ENCODE measurements at regions not wholly inside any gene's neighbourhood (a gene's known extent, or its start where the extent isn't known, plus 50 kb on each side); places are given as distances from the start of the nearest gene placed in this dataset.

DNA sequence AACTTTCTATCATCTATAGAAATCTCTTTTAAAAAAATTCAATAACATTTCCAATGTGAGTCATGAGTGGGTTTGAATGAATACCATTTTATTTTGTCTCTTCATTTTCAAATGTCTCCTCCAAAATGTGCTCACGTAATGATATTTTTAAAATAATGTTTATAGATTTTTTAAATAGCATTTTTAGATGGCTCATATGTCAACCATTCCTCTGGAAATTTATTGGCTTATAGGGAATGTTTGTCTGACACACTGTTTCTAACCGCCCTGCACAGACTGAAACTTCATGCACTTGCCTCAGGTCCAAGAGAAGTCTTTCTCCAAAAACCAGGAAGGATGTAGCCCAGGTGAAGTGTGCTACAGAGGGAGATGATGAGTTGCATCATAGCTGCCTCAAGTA, 88.8 kb upstream of the PLEKHG7 start:
- DNase-seq, result no peak

DNA sequence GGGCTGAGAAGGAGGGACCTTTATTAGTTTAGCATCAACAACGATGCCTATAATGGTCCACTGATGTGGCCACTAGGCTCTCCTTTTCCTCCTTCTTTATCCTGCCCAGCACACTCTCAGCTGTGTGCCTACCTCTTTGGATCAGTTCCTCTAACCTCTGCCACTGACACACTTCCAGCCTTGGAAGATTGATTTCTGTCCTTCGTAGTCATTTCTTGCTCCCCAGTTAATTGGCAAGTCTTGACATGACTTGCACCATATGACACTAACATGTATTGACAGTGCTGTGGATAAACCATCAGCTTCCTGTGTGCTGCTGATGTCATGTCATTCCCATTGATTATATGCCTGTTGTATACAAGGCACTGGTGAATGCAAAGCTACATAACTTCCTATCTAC, 90.2 kb upstream of the PLEKHG7 start:
- DNase-seq, result no peak

DNA sequence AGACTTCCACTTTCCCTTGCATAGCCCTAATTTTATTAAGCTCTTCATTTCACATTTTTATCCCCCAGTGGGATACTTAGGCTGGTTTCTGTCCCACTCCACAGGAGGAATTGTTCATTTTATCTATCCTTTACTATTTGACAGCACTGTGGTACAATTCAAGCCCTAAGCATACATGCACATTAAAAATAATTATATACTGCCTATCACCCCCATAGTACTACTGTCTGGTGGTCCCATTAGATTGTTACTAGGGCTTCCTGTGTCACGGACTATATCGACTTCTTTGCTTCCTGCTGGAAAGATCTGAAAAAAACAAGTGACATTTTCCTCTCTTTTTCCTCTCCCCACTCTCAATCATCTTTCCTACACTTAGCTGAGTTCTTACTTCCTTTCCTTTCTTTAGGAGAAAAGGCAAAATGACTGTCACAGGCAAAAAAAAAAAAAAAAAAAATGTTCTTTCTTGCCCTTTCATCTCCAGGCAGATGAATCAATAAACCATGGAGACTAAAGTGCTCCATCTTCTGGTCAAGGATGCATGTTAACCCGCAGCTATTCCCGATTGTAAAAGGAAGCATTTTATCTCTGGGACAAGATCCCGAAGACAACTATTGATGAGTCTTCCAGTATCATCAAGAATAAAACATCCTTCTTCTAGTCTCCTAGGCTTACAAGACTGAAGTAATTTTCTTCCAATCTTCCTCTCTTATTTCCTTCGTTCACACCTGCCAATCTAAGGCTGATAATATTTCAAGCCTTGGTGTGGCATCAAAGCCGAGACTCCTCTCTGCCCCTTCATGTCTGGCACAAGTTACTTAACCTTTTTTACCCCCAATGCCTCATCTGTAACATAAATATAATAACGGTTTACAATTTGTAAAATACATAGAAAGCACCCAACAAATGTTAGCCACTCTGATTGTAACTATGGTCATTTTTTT, 94.4 kb upstream of the PLEKHG7 start:
- DNase-seq, result no peak

- DNase-seq, result no peak
Measured at GRCh38 chr12:92606956-92607355, 95.8 kb upstream of the PLEKHG7 start.

- DNase-seq, result no peak
Measured at GRCh38 chr12:92605621-92606170, 97.1 kb upstream of the PLEKHG7 start.

DNA sequence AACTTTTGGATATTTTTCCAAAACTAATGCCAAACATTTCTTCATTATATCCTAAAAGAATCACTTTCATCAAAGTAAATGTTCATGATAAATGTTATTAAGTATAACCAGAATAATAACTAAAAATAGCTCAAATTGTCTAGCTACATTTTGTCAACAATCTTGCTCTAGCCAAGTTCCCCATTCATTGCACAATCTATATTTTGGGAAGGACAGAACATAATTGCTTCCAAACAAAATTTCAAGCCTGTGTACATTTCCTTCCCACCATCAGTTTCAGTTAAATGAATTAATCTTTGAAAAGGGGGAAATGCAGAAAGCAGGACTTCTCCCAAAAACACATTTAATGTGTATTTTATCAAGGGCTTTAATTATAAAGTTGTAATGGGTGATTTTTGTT, 98.0 kb upstream of the PLEKHG7 start:
- no peak for DNase-seq

- DNase-seq, result no peak
Measured at GRCh38 chr12:92603741-92604432, 98.9 kb upstream of the PLEKHG7 start.

DNA sequence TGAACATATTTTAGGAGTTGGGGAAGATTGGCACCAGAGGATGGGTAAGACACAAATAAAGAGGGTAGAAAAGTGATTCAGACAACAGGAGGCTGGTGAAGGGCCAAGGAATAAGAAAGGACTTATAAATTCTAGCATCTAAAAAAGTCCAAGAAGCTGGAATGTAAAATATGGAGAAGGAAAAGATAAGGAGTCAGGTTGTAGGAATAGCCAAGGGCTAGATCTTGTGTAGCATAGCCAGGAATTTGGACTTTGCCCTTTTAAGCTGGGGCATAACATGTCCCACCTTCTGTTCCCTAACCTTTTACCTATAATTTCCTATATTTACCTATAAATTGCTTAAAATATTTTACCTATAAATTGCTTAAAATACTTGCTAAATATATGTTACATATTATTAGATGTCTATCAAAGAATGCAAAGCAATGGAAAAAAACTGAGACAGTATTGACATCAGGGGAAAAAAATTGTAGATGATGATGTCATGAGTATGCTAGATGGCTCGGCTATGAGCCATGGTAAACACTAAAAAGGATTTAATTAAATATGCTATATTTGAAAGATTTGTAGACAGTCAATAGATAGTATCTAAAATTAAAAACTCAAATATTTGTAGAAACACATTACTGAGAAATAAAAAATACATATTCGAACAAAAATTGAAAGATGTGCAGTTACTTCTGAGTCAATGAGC, 99.7 kb upstream of the PLEKHG7 start:
- no peak for DNase-seq

- no peak for DNase-seq
Measured at GRCh38 chr12:92602476-92602875, 100.3 kb upstream of the PLEKHG7 start.

- DNase-seq, result no peak
Measured at GRCh38 chr12:92601680-92602079, 101.1 kb upstream of the PLEKHG7 start.

DNA sequence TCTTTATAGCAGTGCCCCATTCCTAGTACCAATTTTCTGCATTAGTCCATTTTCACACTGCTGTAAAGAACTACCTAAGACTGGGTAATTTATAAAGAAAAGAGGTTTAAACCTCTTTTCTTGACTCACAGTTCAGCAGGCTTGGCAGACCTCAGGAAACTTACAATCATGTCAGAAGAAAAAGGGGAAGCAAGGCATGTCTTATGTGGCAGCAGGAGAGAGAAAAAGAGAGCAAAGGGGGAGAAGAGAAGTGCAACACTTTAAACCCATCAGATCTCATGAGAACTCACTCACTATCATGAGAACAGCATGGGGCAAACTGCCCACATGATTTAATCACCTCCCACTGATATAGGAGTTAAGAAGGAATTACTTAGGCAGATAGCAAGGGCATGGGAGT, 101.6 kb upstream of the PLEKHG7 start:
- DNase-seq, result no peak

GRCh38 chr12:92600052-92600451, 102.7 kb upstream of the PLEKHG7 start:
- no peak for DNase-seq

DNA sequence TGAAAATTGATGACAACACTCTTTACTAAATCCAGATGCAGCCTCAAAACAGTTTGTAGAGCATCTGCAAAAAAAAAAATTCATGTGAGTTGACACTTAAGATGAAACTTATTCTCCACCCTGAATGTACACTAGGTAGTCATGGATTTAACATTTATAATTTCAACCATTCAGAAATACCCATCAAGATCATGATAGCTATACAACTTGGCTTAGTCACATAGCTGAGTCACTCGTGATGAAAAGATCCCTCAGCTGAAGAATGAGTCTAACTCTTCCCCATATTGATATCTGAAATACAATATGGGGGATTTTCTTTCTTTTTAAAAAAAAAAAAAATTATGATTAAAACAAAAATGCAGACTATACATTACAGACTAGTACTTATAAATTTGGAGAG, 104.8 kb upstream of the PLEKHG7 start:
- DNase-seq, result no peak

DNA sequence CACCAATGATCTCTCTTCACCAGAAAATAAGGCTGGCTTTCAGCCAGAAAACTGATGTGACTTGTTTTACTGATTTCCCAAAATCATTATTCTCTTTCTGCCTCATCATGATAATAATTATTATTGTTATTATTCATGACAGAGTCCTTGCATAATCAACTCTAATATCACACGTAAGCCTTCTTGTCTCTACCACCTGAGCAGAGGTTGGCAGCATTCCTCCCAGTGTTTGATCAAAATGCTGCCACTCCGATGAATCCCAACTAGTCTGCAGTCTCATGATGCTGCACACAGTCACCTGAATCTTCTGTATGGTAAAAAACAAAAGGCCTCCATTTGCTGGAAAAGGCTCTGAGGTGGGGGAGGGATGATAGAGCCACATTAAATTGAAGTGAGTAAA, 105.7 kb upstream of the PLEKHG7 start:
- DNase-seq, result no peak

- DNase-seq, result no peak
Measured at GRCh38 chr12:92596383-92596782, 106.4 kb upstream of the PLEKHG7 start.

DNA sequence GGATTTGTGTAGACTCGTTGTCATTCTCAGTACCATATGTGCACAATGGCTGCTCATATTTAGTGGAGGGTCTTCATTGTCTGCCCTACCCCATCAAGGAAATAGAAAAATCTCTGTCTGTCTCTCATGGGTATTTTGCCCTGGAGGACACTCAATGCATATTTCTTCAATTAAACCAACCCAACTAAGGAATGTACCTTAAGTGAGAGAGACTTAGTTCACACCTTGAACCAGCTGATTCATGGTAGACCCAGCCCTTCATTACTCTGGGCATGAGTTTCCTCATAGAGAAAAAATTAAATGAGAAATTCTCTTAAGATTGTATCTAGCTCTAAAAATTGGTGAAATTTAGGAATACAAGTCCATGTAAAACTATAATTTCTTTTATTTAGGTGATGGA, 107.1 kb upstream of the PLEKHG7 start:
- DNase-seq, result no peak

- peak; percentile 63 for DNase-seq
Measured at GRCh38 chr12:92593734-92594402, 108.9 kb upstream of the PLEKHG7 start.

GRCh38 chr12:92585115-92585727, 117.6 kb upstream of the PLEKHG7 start:
- no peak for DNase-seq

DNA sequence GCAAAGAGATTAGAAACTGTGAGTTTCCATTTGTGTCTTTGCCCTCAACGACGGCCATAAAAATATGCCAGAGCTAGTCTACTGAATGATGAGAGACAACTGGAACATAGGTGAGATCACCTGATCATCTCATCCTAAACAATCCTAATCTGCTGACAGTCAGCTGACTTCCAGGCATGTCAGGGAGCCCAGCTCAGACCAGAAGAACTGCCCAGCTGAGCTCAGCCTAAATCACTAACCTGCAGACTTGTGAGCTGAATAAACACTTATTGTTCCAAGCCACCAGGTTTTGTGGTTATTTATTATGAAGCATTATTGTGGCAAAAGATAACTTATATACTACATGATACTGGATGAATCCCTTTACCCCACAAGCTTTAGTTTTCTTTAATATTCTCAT, 118.9 kb upstream of the PLEKHG7 start:
- no peak for DNase-seq

DNA sequence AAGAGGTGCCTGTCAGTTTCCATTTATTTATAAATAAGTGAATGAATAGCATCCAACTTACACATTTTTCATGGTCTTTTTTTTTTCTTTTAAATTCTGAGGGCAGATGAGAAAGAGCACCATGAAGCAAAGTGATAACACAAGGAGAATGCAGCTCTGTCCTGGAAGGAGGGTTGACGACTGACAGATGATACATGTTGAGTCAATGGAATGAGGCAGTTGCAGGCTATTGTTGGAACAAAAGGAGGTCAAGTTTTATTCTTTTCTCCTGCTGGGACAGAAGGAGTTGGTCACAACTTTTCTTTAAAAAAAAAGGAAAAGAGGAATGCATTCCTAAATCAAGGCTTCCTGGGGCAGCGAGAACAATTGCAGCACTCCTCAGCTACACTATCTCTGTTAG, 119.9 kb upstream of the PLEKHG7 start:
- DNase-seq, result no peak

DNA sequence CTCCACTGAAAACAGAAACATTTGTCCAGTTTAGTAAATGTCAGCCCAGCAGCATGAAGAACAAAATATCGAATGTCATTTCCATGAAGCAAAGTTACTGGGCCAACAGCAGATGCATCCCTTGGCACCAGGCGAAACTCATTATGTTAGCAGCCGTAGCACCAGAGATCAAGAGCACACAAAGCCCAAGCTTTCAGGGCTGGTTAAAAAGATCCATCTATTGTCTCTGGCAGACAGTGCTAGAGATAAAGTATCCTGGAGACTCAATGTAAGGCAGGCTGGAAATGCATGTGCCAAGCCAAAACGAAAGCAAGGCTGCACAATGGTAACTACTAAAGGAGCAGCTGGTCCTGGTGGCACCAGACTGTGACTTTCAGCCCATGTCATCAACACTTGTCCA, 120.3 kb upstream of the PLEKHG7 start:
- DNase-seq, result no peak

GRCh38 chr12:92581604-92582003, 121.2 kb upstream of the PLEKHG7 start:
- no peak for DNase-seq
